ENCODE measurements at regions not wholly inside any gene's neighbourhood (a gene's known extent, or its start where the extent isn't known, plus 50 kb on each side); places are given as distances from the start of the nearest gene placed in this dataset.

GRCh38 chr13:50608370-50608769, 235.1 kb downstream of the DLEU7 start:
- no peak overlapping the region for H3K9ac ChIP-seq (ENCODE audit: insufficient read depth, low read length)
- DNase-seq (ENCODE audit: low read depth in 2 of 2): peak; percentile 8 to 24
- H3K9me3 ChIP-seq (ENCODE audit: control insufficient read depth, insufficient read depth, low read depth, low read length): no peaks in the 10 kb centered on the region
- no peak overlapping the region for H3K4me2 ChIP-seq (ENCODE audit: extremely low read depth, insufficient read depth, low read length)
- no peaks in the 10 kb centered on the region for H3K79me2 ChIP-seq (ENCODE audit: control insufficient read depth, insufficient read depth, low read length)
- no peaks in the 10 kb centered on the region for H4K20me1 ChIP-seq (ENCODE audit: control insufficient read depth, extremely low read depth, insufficient read depth, low read length)
- no peak for TF ChIP-seq EZH2 (IDR thresholded peaks at IDR 0.05; ENCODE audit: low read length, missing control alignments)
- TF ChIP-seq CTCF (conservative IDR thresholded peaks at IDR 0.05 in 1 of 2, IDR thresholded peaks at IDR 0.05 in 1 of 2; ENCODE audit: low read depth in 1 of 2, low read length in 2 of 2): no peak
- H3K4me1 ChIP-seq (ENCODE audit: control insufficient read depth, extremely low read depth, insufficient read depth, low read length): no peaks in the 10 kb centered on the region
- no peak overlapping the region for H2AFZ ChIP-seq (ENCODE audit: low read length)
- H3K27me3 ChIP-seq (ENCODE audit: control insufficient read depth, insufficient read depth, low read length): peaks cover 10% of the 10 kb centered on the region
- H3K27ac ChIP-seq (ENCODE audit: insufficient read depth, low read length): no peak overlapping the region
- no peak overlapping the region for H3K4me3 ChIP-seq (replicated peaks in 1 of 4; ENCODE audit: control extremely low read depth in 1 of 4, insufficient read depth in 1 of 4, low read depth in 3 of 4, low read length in 4 of 4)
- H3K36me3 ChIP-seq (ENCODE audit: control insufficient read depth, insufficient read depth, low read length): no peaks in the 10 kb centered on the region

GRCh38 chr13:50609011-50609410, 234.5 kb downstream of the DLEU7 start:
- Histone ChIP-seq H3K27me3 (ENCODE audit: control insufficient read depth, insufficient read depth, low read length) (peaks cover 10% of the 10 kb centered on the region), H3K79me2 (ENCODE audit: control insufficient read depth, insufficient read depth, low read length) (no peaks in the 10 kb centered on the region), H3K9ac (ENCODE audit: insufficient read depth, low read length) (no peak overlapping the region), H4K20me1 (ENCODE audit: control insufficient read depth, extremely low read depth, insufficient read depth, low read length) (no peaks in the 10 kb centered on the region), H3K4me3 (replicated peaks in 1 of 4; ENCODE audit: control extremely low read depth in 1 of 4, insufficient read depth in 1 of 4, low read depth in 3 of 4, low read length in 4 of 4) (no peak overlapping the region), H3K4me2 (ENCODE audit: extremely low read depth, insufficient read depth, low read length) (no peak overlapping the region), H3K36me3 (ENCODE audit: control insufficient read depth, insufficient read depth, low read length) (no peaks in the 10 kb centered on the region), H3K27ac (ENCODE audit: insufficient read depth, low read length) (no peak overlapping the region), H3K4me1 (ENCODE audit: control insufficient read depth, extremely low read depth, insufficient read depth, low read length) (no peaks in the 10 kb centered on the region), H3K9me3 (ENCODE audit: control insufficient read depth, insufficient read depth, low read depth, low read length) (no peaks in the 10 kb centered on the region), H2AFZ (ENCODE audit: low read length) (no peak overlapping the region)
- TF ChIP-seq CTCF (conservative IDR thresholded peaks at IDR 0.05 in 1 of 2, IDR thresholded peaks at IDR 0.05 in 1 of 2; ENCODE audit: low read depth in 1 of 2, low read length in 2 of 2) (no peak), EZH2 (IDR thresholded peaks at IDR 0.05; ENCODE audit: low read length, missing control alignments) (no peak)
- DNase-seq (ENCODE audit: low read depth in 2 of 2): no peak

- no peak for TF ChIP-seq EZH2 (IDR thresholded peaks at IDR 0.05; ENCODE audit: low read length, missing control alignments)
- TF ChIP-seq CTCF (conservative IDR thresholded peaks at IDR 0.05 in 1 of 2, IDR thresholded peaks at IDR 0.05 in 1 of 2; ENCODE audit: low read depth in 1 of 2, low read length in 2 of 2): no peak
- H3K27ac ChIP-seq (ENCODE audit: insufficient read depth, low read length): no peak overlapping the region
- DNase-seq (ENCODE audit: low read depth in 2 of 2): no peak
- no peaks in the 10 kb centered on the region for H3K9me3 ChIP-seq (ENCODE audit: control insufficient read depth, insufficient read depth, low read depth, low read length)
- H4K20me1 ChIP-seq (ENCODE audit: control insufficient read depth, extremely low read depth, insufficient read depth, low read length): no peaks in the 10 kb centered on the region
- no peaks in the 10 kb centered on the region for H3K36me3 ChIP-seq (ENCODE audit: control insufficient read depth, insufficient read depth, low read length)
- H3K4me2 ChIP-seq (ENCODE audit: extremely low read depth, insufficient read depth, low read length): no peak overlapping the region
- H3K79me2 ChIP-seq (ENCODE audit: control insufficient read depth, insufficient read depth, low read length): no peaks in the 10 kb centered on the region
- no peak overlapping the region for H3K9ac ChIP-seq (ENCODE audit: insufficient read depth, low read length)
- no peak overlapping the region for H2AFZ ChIP-seq (ENCODE audit: low read length)
- H3K27me3 ChIP-seq (ENCODE audit: control insufficient read depth, insufficient read depth, low read length): peaks cover 10% of the 10 kb centered on the region
- no peaks in the 10 kb centered on the region for H3K4me1 ChIP-seq (ENCODE audit: control insufficient read depth, extremely low read depth, insufficient read depth, low read length)
- H3K4me3 ChIP-seq (replicated peaks in 1 of 4; ENCODE audit: control extremely low read depth in 1 of 4, insufficient read depth in 1 of 4, low read depth in 3 of 4, low read length in 4 of 4): no peak overlapping the region
Observed at GRCh38 chr13:50610238-50610637, 233.3 kb downstream of the DLEU7 start.

Measured in fibroblast of lung (primary cell).